Suprapubic skin (tissue), 4 donors: ENCODE measurements at regions not wholly inside any gene's neighbourhood (a gene's known extent, or its start where the extent isn't known, plus 50 kb on each side); places are given as distances from the start of the nearest gene placed in this dataset.

Source experiments
- EP300 ChIP-seq: sonication (generic); formaldehyde crosslinking; IDR thresholded peaks from one replicate; pipeline ENCODE4 v1.6.1; 2017; ENCODE audit warnings: antibody characterized with exemption
- POLR2A ChIP-seq, 2 donors: fragments of 450-650 bp; IDR thresholded peaks; one replicate each; pipeline ENCODE4 v1.6.1; 2017; ENCODE audit warnings: antibody characterized with exemption in 2 of 2, mild to moderate bottlenecking in 2 of 2, moderate library complexity in 2 of 2
- POLR2AphosphoS5 ChIP-seq, 3 donors: sonication (generic); formaldehyde crosslinking; IDR thresholded peaks; one replicate each; pipeline ENCODE4 v1.6.1; 2017; ENCODE audit warnings: antibody characterized with exemption in 3 of 3
- TF ChIP-seq, protein P1 (sequence below), 2 donors: fragments of 200-600 bp in 1 of 2; fragments of 450-650 bp in 1 of 2; sonication (generic) in 1 of 2; IDR thresholded peaks; one replicate each; pipeline ENCODE4 v1.5.1; 2016 to 2019; ENCODE audit warnings: antibody characterized with exemption in 2 of 2, mild to moderate bottlenecking in 1 of 2, moderate library complexity in 1 of 2

- TF ChIP-seq, protein P1, sequence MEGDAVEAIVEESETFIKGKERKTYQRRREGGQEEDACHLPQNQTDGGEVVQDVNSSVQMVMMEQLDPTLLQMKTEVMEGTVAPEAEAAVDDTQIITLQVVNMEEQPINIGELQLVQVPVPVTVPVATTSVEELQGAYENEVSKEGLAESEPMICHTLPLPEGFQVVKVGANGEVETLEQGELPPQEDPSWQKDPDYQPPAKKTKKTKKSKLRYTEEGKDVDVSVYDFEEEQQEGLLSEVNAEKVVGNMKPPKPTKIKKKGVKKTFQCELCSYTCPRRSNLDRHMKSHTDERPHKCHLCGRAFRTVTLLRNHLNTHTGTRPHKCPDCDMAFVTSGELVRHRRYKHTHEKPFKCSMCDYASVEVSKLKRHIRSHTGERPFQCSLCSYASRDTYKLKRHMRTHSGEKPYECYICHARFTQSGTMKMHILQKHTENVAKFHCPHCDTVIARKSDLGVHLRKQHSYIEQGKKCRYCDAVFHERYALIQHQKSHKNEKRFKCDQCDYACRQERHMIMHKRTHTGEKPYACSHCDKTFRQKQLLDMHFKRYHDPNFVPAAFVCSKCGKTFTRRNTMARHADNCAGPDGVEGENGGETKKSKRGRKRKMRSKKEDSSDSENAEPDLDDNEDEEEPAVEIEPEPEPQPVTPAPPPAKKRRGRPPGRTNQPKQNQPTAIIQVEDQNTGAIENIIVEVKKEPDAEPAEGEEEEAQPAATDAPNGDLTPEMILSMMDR (IDR thresholded peaks at IDR 0.05): no peak
- no peak for TF ChIP-seq EP300
- no peak for TF ChIP-seq POLR2A (IDR thresholded peaks at IDR 0.05)
- TF ChIP-seq POLR2AphosphoS5 (IDR thresholded peaks at IDR 0.05): no peak
Measured at GRCh38 chr3:107216229-107216628, 161.0 kb upstream of the CCDC54 start.
